CD14-positive monocyte (primary cell): ENCODE measurements at regions not wholly inside any gene's neighbourhood (a gene's known extent, or its start where the extent isn't known, plus 50 kb on each side); places are given as distances from the start of the nearest gene placed in this dataset.

Experiments used
- DNase-seq, 3 donors: peaks; one replicate each; pipeline ENCODE4 v3.0.0-alpha.2; 2011 to 2022
- H2AFZ ChIP-seq: 2 replicates; pipeline ENCODE4 v1.6.0; 2012; ENCODE audit warnings: mild to moderate bottlenecking, low read depth, low read length, inconsistent platforms; ENCODE audit not compliant: insufficient read depth, poor library complexity, severe bottlenecking
- H3K27ac ChIP-seq, 2 donors: 1 replicate in 1 of 2; 2 replicates in 1 of 2; pipeline ENCODE4 v1.5.1; 2012 to 2013; ENCODE audit warnings: low read length in 2 of 2, control low read depth in 1 of 2, inconsistent platforms in 1 of 2, low read depth in 1 of 2, mild to moderate bottlenecking in 1 of 2
- H3K27me3 ChIP-seq, 2 donors: one replicate each; pipeline versions ENCODE4 v1.6.0 to v1.6.1; 2011 to 2013; ENCODE audit warnings: low read length in 2 of 2; ENCODE audit not compliant: control insufficient read depth in 2 of 2, insufficient read depth in 2 of 2
- H3K36me3 ChIP-seq, 2 donors: replicated peaks in 1 of 2; 1 replicate in 1 of 2; 2 replicates in 1 of 2; pipeline versions ENCODE4 v1.5.1 to v1.6.1; 2012 to 2013; ENCODE audit warnings: low read length in 2 of 2, control low read depth in 1 of 2, inconsistent platforms in 1 of 2, mild to moderate bottlenecking in 1 of 2; ENCODE audit not compliant: insufficient read depth in 2 of 2, control insufficient read depth in 1 of 2
- H3K4me1 ChIP-seq, 2 donors: 1 replicate in 1 of 2; 2 replicates in 1 of 2; pipeline versions ENCODE4 v1.5.1 to v1.6.1; 2012 to 2013; ENCODE audit warnings: low read length in 2 of 2, control low read depth in 1 of 2, inconsistent platforms in 1 of 2, mild to moderate bottlenecking in 1 of 2, moderate library complexity in 1 of 2; ENCODE audit not compliant: insufficient read depth in 2 of 2, control insufficient read depth in 1 of 2
- H3K4me2 ChIP-seq: replicated peaks from 2 replicates; pipeline ENCODE3; 2012; ENCODE audit warnings: low read length, moderate library complexity, mild to moderate bottlenecking; ENCODE audit not compliant: poor library complexity, severe bottlenecking; ENCODE audit errors: extremely low read depth
- H3K4me3 ChIP-seq, 3 experiments: fragments of 200-600 bp in 1 of 3; sonication (generic) in 1 of 3; replicated peaks in 1 of 3; 1 replicate in 2 of 3; 2 replicates in 1 of 3; pipeline ENCODE4 v1.5.1; 2011 to 2013; ENCODE audit warnings: low read length in 3 of 3, mild to moderate bottlenecking in 3 of 3, control low read depth in 2 of 3, low read depth in 2 of 3, inconsistent platforms in 1 of 3, moderate library complexity in 1 of 3
- H3K79me2 ChIP-seq: 2 replicates; pipeline ENCODE4 v1.6.0; 2012; ENCODE audit warnings: mild to moderate bottlenecking, control low read depth, inconsistent platforms, low read length, moderate library complexity; ENCODE audit not compliant: insufficient read depth
- H3K9ac ChIP-seq: 2 replicates; pipeline ENCODE4 v1.6.0; 2017; ENCODE audit warnings: low read length, mild to moderate bottlenecking; ENCODE audit not compliant: insufficient read depth, poor library complexity, severe bottlenecking
- H3K9me3 ChIP-seq, 2 donors: replicated peaks in 1 of 2; 1 replicate in 1 of 2; 2 replicates in 1 of 2; pipeline versions ENCODE4 v1.5.1 to v1.6.1; 2012 to 2013; ENCODE audit warnings: low read length in 2 of 2, control low read depth in 1 of 2; ENCODE audit not compliant: control insufficient read depth in 1 of 2, insufficient read depth in 1 of 2
- H4K20me1 ChIP-seq: 2 replicates; pipeline ENCODE4 v1.6.0; 2012; ENCODE audit warnings: mild to moderate bottlenecking, low read length, control low read depth, moderate library complexity; ENCODE audit not compliant: insufficient read depth
- H3K27ac Mint-ChIP-seq, 7 donors: one replicate each; pipeline ENCODE4 v1.8.0; 2020; ENCODE audit warnings: mild to moderate bottlenecking in 7 of 7, mixed read lengths in 7 of 7, moderate library complexity in 6 of 7, inconsistent platforms in 2 of 7
- H3K27me3 Mint-ChIP-seq, 3 donors: one replicate each; pipeline ENCODE4 v1.8.0; 2021 to 2022; ENCODE audit warnings: low read depth in 3 of 3, mild to moderate bottlenecking in 3 of 3, mixed read lengths in 3 of 3, moderate library complexity in 3 of 3, inconsistent platforms in 1 of 3
- H3K36me3 Mint-ChIP-seq, 2 donors: one replicate each; pipeline ENCODE4 v1.8.0; 2020; ENCODE audit warnings: mixed read lengths in 2 of 2, inconsistent platforms in 1 of 2, mild to moderate bottlenecking in 1 of 2
- H3K4me1 Mint-ChIP-seq: one replicate; pipeline ENCODE4 v1.8.0; 2020; ENCODE audit warnings: mild to moderate bottlenecking, mixed read lengths
- H3K4me3 Mint-ChIP-seq, 2 donors: one replicate each; pipeline ENCODE4 v1.8.0; 2020; ENCODE audit warnings: mild to moderate bottlenecking in 2 of 2, mixed read lengths in 2 of 2, moderate library complexity in 1 of 2
- H3K9me3 Mint-ChIP-seq, 7 donors: one replicate each; pipeline ENCODE4 v1.8.0; 2020 to 2022; ENCODE audit warnings: mixed read lengths in 7 of 7, mild to moderate bottlenecking in 6 of 7, moderate library complexity in 6 of 7, inconsistent platforms in 2 of 7
- CTCF ChIP-seq: fragments of 200-600 bp; IDR thresholded peaks from one replicate; pipeline ENCODE4 v1.8.0; 2022; ENCODE audit warnings: antibody characterized with exemption, mild to moderate bottlenecking
- WGBS: methylation state at CpG from one replicate; pipeline ENCODE4 v1.1.5; 2013; ENCODE audit warnings: missing lambda C conversion rate; ENCODE audit not compliant: insufficient coverage; 5-methylcytosine and 5-hydroxymethylcytosine counted together
- intact Hi-C, 2 donors: fragments of 100-400 bp; cut with micrococcal nuclease; formaldehyde crosslinking; loops; one replicate each; pipeline versions ENCODE4 v1.15.0 to v1.15.1; 2023

- no peak overlapping the region for H3K4me3 ChIP-seq
- H3K4me1 Mint-ChIP-seq = no peaks in the 10 kb centered on the region
- H3K36me3 ChIP-seq = no peaks in the 10 kb centered on the region
- H3K27me3 ChIP-seq = no peaks in the 10 kb centered on the region
- intact Hi-C loops = no loop called here
- no peaks in the 10 kb centered on the region for H3K79me2 ChIP-seq
- H3K27ac Mint-ChIP-seq = no peak overlapping the region
- H3K27me3 Mint-ChIP-seq = peaks cover 0 to 2% (median 0%) of the 10 kb centered on the region in 3 donors
- H3K9me3 Mint-ChIP-seq = peaks cover 0 to 5% (median 0%) of the 10 kb centered on the region in 7 donors
- H3K27ac ChIP-seq = no peak overlapping the region
- no peak for TF ChIP-seq CTCF
- H3K9ac ChIP-seq = no peak overlapping the region
- DNase-seq = no peak
- no peak overlapping the region for H3K4me2 ChIP-seq
- H3K36me3 Mint-ChIP-seq = no peaks in the 10 kb centered on the region
- H3K4me1 ChIP-seq = no peaks in the 10 kb centered on the region
- no peak overlapping the region for H3K4me3 Mint-ChIP-seq
- no peak overlapping the region for H2AFZ ChIP-seq
- no peaks in the 10 kb centered on the region for H3K9me3 ChIP-seq
- H4K20me1 ChIP-seq = no peaks in the 10 kb centered on the region
Measured at GRCh38 chr4:83831588-83831987, 295.7 kb downstream of the GPAT3 start.

DNA sequence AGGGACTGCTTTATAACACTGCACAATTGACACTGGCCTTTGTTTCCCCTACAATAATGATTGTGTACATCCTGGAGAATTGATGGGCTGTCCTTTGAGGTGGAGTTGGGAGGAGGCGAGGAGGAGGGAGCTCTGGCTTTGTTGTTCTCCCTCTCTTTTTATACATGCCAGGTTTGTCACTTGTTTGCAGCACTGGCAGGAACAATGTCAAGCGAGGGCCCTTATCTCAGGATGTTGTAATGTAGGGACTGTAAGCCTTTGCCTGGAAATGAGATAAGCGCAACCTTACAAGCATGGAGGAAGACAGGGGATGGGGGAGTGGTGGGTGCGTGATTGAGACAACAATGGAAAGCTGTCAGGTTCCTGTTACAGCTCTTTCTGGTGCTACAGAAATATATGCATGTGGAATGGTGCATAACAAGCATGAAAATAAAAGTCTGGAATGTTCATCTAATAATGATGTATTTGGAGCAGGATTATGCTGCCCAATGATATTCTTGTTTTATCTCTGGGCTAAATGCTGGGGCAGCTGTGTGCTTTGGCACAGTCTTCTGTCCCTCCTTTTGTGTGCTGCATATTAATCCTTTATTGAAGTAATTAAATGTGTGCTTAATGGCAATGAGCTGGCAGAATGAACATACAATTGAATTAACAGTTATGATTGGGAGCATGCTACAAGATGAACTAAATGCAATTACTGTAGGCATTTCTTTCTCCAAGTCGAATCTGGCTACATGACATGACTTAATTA, 294.4 kb downstream of the GPAT3 start:
- H3K79me2 ChIP-seq = no peaks in the 10 kb centered on the region

More for the DNA sequence above, 294.4 kb downstream of the GPAT3 start:
- no peaks in the 10 kb centered on the region for H3K36me3 Mint-ChIP-seq
- H2AFZ ChIP-seq = no peak overlapping the region
- no peaks in the 10 kb centered on the region for H3K4me1 ChIP-seq
- no peak overlapping the region for H3K27ac ChIP-seq
- WGBS = 58% methylated on average over 4 of the region's 5 CpGs
- peaks cover 0 to 2% (median 0%) of the 10 kb centered on the region in 3 donors for H3K27me3 Mint-ChIP-seq
- no peak overlapping the region for H3K9ac ChIP-seq
- H3K4me2 ChIP-seq = no peak overlapping the region
- H3K9me3 ChIP-seq = no peaks in the 10 kb centered on the region
- H4K20me1 ChIP-seq = no peaks in the 10 kb centered on the region
- H3K9me3 Mint-ChIP-seq = peaks cover 0 to 8% (median 0%) of the 10 kb centered on the region in 7 donors
- H3K27ac Mint-ChIP-seq = no peak overlapping the region
- no peak overlapping the region for H3K4me3 Mint-ChIP-seq
- no peak overlapping the region for H3K4me3 ChIP-seq
- TF ChIP-seq CTCF = no peak
- no peaks in the 10 kb centered on the region for H3K4me1 Mint-ChIP-seq
- intact Hi-C loops = no loop called here
- H3K36me3 ChIP-seq = no peaks in the 10 kb centered on the region
- DNase-seq = no peak
- no peaks in the 10 kb centered on the region for H3K27me3 ChIP-seq
